DND-41 (cell line): ENCODE measurements at regions not wholly inside any gene's neighbourhood (a gene's known extent, or its start where the extent isn't known, plus 50 kb on each side); places are given as distances from the start of the nearest gene placed in this dataset.

Source experiments
- EZH2 ChIP-seq: IDR thresholded peaks from 3 replicates; pipeline ENCODE4 v1.6.1; 2012; ENCODE audit warnings: borderline replicate concordance, low read depth, mild to moderate bottlenecking, moderate library complexity, low read length, inconsistent platforms; ENCODE audit not compliant: severe bottlenecking
- TF ChIP-seq, protein P1 (sequence below): IDR thresholded peaks from 2 replicates; pipeline ENCODE4 v1.5.1; 2012; ENCODE audit warnings: borderline replicate concordance, low read length, moderate library complexity, mild to moderate bottlenecking; ENCODE audit not compliant: poor library complexity, severe bottlenecking; ENCODE audit errors: extremely low read depth

DNA sequence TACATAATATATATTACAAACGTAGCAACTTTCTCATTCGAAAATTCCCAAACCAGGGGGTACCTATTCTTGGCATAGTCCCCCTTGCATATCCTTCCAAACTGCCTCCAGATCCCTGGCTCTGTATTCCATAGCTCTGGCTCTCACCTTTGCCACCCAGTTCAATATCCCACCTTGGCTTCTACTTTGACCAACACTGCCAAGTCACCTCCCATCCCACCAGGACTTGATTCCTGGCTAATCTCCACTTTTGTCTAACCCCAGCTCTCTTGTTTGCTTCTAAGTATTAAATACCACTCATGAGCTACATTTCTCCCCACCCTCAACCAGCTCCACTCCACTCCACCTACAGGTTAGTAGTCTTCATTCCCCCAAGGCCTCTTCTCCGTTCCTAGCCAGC is 103.2 kb upstream of the WDR75 start:
- TF ChIP-seq EZH2, result no peak
- TF ChIP-seq, protein P1, sequence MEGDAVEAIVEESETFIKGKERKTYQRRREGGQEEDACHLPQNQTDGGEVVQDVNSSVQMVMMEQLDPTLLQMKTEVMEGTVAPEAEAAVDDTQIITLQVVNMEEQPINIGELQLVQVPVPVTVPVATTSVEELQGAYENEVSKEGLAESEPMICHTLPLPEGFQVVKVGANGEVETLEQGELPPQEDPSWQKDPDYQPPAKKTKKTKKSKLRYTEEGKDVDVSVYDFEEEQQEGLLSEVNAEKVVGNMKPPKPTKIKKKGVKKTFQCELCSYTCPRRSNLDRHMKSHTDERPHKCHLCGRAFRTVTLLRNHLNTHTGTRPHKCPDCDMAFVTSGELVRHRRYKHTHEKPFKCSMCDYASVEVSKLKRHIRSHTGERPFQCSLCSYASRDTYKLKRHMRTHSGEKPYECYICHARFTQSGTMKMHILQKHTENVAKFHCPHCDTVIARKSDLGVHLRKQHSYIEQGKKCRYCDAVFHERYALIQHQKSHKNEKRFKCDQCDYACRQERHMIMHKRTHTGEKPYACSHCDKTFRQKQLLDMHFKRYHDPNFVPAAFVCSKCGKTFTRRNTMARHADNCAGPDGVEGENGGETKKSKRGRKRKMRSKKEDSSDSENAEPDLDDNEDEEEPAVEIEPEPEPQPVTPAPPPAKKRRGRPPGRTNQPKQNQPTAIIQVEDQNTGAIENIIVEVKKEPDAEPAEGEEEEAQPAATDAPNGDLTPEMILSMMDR, result no peak
